Activated naive CD4-positive, alpha-beta T cell treated with anti-CD3 and anti-CD28 coated beads, Interleukin-2, amount 50 U/mL, for 72 hours (primary cell): ENCODE measurements at regions not wholly inside any gene's neighbourhood (a gene's known extent, or its start where the extent isn't known, plus 50 kb on each side); places are given as distances from the start of the nearest gene placed in this dataset.
A peak's percentile ranks its signal among the peaks of the same experiment; 100 is the strongest.
"Not testable (repeated sequence)": the region's sequence is repeated elsewhere in the genome, so short reads cannot be mapped to it uniquely, and the experiment has no call there.

Experiments used
- ATAC-seq, 2 donors: fragments of 150-1000 bp; cut with Tn5 transposase; 2 replicates each; pipeline ENCODE4 v1.10.0; 2021; ENCODE audit warnings: mild to moderate bottlenecking in 2 of 2, moderate library complexity in 2 of 2
- DNase-seq, 2 donors: peaks; one replicate each; pipeline ENCODE4 v3.0.0; 2021 to 2022; ENCODE audit warnings: low spot score in 2 of 2
- H3K27ac Mint-ChIP-seq, 2 donors: one replicate each; pipeline ENCODE4 v1.8.0; 2022; ENCODE audit warnings: mild to moderate bottlenecking in 2 of 2, mixed read lengths in 2 of 2
- H3K36me3 Mint-ChIP-seq, 2 donors: one replicate each; pipeline ENCODE4 v1.8.0; 2022; ENCODE audit warnings: mixed read lengths in 2 of 2
- H3K9me3 Mint-ChIP-seq, 2 donors: one replicate each; pipeline ENCODE4 v1.8.0; 2022; ENCODE audit warnings: mixed read lengths in 2 of 2

DNA sequence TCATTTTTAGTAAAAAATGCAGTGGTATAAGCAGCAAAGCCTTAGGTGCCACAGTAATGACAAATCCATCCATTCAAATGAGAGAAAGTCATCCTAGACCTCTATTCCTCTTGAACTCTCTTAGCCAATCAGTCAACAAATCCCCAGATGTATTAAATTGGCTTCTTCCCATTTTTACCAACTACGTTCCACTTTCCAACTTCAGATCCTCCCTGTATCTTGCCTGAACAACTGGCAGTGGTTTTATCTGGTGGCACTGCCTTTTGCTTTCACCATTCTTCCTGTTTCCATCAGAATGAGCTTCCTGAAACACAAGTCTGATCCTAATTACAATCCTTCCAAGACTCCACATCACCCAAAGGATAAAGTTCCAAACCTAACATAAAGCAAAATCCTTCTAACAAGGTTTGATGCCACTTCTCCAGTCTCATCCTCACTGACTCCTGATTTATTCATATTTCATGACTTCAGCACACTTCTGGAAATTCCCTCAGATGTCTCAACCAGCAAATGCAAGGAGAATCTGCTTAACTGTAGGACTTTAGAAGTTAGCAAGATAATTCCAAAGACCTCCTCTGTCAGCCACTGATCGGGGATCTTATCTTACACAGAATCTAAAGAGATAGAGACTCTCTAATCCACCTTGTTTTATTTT lies 69.8 kb upstream of the SLC4A7 start:
- peaks cover 8 to 14% of the 10 kb centered on the region in 2 donors for H3K9me3 Mint-ChIP-seq
- ATAC-seq (no peak), DNase-seq (no peak)
- no peaks in the 10 kb centered on the region for H3K36me3 Mint-ChIP-seq
- no peak overlapping the region for H3K27ac Mint-ChIP-seq

DNA sequence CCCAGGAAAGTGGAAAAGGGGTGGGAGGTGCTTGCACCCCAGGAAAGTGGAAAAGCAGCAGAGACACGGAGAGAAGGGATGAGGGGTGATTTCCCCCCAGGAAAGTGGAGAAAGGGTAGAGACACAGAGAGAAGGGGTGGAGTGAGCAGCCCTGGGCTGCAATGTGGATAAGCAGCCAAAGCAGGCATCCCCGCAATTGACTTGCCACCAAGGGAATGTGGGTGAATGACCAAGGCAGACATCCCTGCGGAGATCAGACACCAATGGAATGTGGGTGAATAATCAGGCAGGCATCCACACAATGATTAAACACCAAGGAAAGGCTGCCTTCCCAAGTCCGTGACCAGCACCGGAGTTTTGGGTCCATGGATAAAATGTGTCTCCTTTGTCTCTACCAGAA lies 68.5 kb upstream of the SLC4A7 start:
- H3K9me3 Mint-ChIP-seq, result peaks cover 8 to 14% of the 10 kb centered on the region in 2 donors
- not testable (repeated sequence) for ATAC-seq, H3K36me3 Mint-ChIP-seq, H3K27ac Mint-ChIP-seq, DNase-seq

DNA sequence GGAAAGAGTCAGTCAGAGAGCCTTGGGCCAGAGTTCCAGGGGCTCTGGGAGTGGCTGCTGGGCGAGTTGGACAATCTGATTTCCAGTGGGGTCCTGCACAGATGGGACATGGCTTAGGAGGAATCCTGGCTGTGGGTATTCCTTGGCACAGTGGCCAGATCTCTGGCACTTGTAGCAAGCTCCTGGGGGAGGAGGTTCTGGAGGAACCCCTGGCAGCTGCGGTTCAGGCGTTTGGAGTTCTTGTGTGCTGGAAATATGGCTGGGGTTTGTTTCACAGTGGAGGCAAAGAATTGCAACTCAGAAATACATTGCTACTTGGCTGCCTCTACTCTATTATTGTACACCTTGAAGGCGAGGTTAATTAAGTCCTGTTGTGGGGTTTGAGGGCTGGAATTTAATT lies 67.2 kb upstream of the SLC4A7 start:
- H3K27ac Mint-ChIP-seq, DNase-seq, H3K36me3 Mint-ChIP-seq, ATAC-seq: not testable (repeated sequence)
- peaks cover 8 to 14% of the 10 kb centered on the region in 2 donors for H3K9me3 Mint-ChIP-seq

- peaks cover 0 to 5% of the 10 kb centered on the region in 2 donors for H3K9me3 Mint-ChIP-seq
- H3K27ac Mint-ChIP-seq, result no peak overlapping the region
- H3K36me3 Mint-ChIP-seq, result no peaks in the 10 kb centered on the region
- ATAC-seq (no peak), DNase-seq (no peak)
These were observed 60.9 kb upstream of the SLC4A7 start for GRCh38 chr3:27545061-27545460.

DNA sequence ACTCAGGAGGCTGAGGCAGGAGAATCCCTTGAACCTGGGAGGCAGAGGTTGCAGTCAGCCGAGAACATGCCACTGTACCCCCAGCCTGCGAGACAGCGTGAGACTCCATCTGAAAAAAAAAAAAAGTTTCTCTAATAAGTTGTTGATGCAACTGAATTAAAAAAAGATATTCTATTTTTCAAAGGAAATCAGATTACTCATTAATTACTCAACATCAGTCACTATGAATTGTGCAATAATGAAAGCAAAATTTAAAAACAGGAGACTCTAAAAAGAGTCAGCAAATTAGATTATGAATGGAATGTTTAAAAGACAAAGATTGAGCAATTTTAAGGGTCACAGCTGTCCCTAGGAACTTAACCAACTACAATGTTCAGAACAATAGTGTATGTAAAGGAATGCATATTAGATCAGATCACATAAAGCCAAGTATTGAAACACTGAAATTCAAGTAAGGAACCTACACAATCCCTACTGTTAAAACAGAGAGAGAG lies 60.2 kb upstream of the SLC4A7 start:
- Mint-ChIP-seq H3K27ac (no peak overlapping the region), H3K36me3 (no peaks in the 10 kb centered on the region), H3K9me3 (peaks cover 0 to 5% of the 10 kb centered on the region in 2 donors)
- no peak for DNase-seq
- peak in 1 of 2 donors; percentile 47 for ATAC-seq

DNA sequence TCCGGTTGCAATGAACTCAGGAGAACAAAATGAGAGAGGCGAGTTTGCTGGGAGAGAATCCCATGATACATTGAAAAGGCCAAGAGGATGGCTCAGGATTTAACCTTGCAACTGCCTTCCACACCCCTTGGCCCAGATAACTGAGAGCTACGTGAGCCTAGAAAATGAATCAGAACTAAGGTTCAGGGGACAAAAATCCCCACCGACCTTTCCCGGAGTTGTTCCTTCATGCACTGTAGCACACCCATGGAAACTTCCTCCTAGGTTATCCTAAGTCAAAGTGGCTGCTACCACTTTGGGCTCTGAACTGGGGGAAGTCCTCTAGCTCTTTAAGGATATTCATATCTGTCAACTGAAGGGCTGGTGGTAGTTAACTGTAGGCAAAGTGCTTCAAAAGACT lies 58.3 kb upstream of the SLC4A7 start:
- Mint-ChIP-seq H3K27ac (no peak overlapping the region), H3K9me3 (peaks cover 0 to 5% of the 10 kb centered on the region in 2 donors), H3K36me3 (no peaks in the 10 kb centered on the region)
- ATAC-seq (no peak), DNase-seq (no peak)

- DNase-seq, result no peak
- Mint-ChIP-seq H3K36me3 (no peaks in the 10 kb centered on the region), H3K27ac (no peak overlapping the region), H3K9me3 (peaks cover 0 to 2% of the 10 kb centered on the region in 2 donors)
- no peak for ATAC-seq
These were observed 56.0 kb upstream of the SLC4A7 start for GRCh38 chr3:27540231-27540630.

DNA sequence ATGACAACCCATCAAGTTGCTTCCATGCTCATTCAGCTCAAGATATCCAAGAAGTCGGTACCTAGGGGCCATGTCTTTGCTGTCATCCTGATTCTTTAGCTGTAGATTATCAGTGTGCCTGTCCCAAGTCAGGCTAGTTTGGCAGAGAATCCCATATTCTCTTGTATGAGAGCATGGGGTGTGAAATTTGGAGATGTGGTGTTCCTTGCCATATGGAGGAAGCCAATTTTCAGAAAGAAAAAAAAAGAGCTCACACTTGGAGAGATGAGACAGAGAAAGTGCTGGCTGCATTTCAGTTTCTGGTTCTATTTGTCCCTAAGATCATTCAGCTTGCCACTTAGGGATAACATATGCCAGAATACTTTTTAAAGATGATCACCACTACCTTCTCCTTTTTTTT lies 52.3 kb upstream of the SLC4A7 start:
- no peak for ATAC-seq
- no peak overlapping the region for H3K27ac Mint-ChIP-seq
- DNase-seq, result no peak
- no peaks in the 10 kb centered on the region for H3K9me3 Mint-ChIP-seq
- H3K36me3 Mint-ChIP-seq, result no peaks in the 10 kb centered on the region

GRCh38 chr3:27535809-27536392 lies 51.7 kb upstream of the SLC4A7 start:
- DNase-seq (no peak), ATAC-seq (no peak)
- H3K27ac Mint-ChIP-seq, result no peak overlapping the region
- H3K36me3 Mint-ChIP-seq, result no peaks in the 10 kb centered on the region
- H3K9me3 Mint-ChIP-seq, result no peaks in the 10 kb centered on the region

GRCh38 chr3:27533718-27534573 lies 49.8 kb upstream of the SLC4A7 start:
- DNase-seq, result peak in 1 of 2 donors; percentile 9
- H3K27ac Mint-ChIP-seq, result peak overlapping the region; percentile 31 to 90

More at GRCh38 chr3:27533718-27534573, 49.8 kb upstream of the SLC4A7 start:
- ATAC-seq, result peak; percentile 75 to 94
- H3K36me3 Mint-ChIP-seq, result no peaks in the 10 kb centered on the region
- H3K9me3 Mint-ChIP-seq, result no peaks in the 10 kb centered on the region
